Heart right ventricle (tissue), 16 donors: ENCODE measurements at regions not wholly inside any gene's neighbourhood (a gene's known extent, or its start where the extent isn't known, plus 50 kb on each side); places are given as distances from the start of the nearest gene placed in this dataset.

Experiments
- ATAC-seq, 8 donors: fragments of 200-7000 bp; cut with Tn5 transposase; one replicate each; pipeline ENCODE4 v1.9.1; 2020; ENCODE audit warnings: mild to moderate bottlenecking in 8 of 8, moderate library complexity in 8 of 8, moderate number of reproducible peaks in 1 of 8
- DNase-seq, 2 donors: peaks; one replicate each; pipeline ENCODE4 v3.0.0-alpha.2; 2020
- H3K27ac ChIP-seq, 10 donors: fragments of 200-600 bp; sonication (generic) in 2 of 10; one replicate each; pipeline versions ENCODE4 v1.5.0 to v1.8.0; 2020 to 2022; ENCODE audit warnings: mild to moderate bottlenecking in 3 of 10
- H3K27me3 ChIP-seq, 7 donors: fragments of 200-600 bp; one replicate each; pipeline ENCODE4 v1.8.0; 2021 to 2022; ENCODE audit warnings: mild to moderate bottlenecking in 2 of 7
- H3K36me3 ChIP-seq, 9 donors: fragments of 200-600 bp; sonication (generic) in 1 of 9; one replicate each; pipeline versions ENCODE4 v1.5.0 to v1.8.0; 2020 to 2022; ENCODE audit warnings: mild to moderate bottlenecking in 2 of 9
- H3K4me1 ChIP-seq, 9 donors: fragments of 200-600 bp; sonication (generic) in 1 of 9; one replicate each; pipeline versions ENCODE4 v1.5.0 to v1.8.0; 2020 to 2022; ENCODE audit warnings: mild to moderate bottlenecking in 4 of 9
- H3K4me3 ChIP-seq, 10 donors: fragments of 200-600 bp; sonication (generic) in 2 of 10; one replicate each; pipeline versions ENCODE4 v1.5.0 to v1.8.0; 2020 to 2022; ENCODE audit warnings: mild to moderate bottlenecking in 7 of 10, moderate library complexity in 2 of 10
- H3K9me3 ChIP-seq, 11 donors: fragments of 200-600 bp in 10 of 11; sonication (generic) in 2 of 11; one replicate each; pipeline versions ENCODE4 v1.5.0 to v1.8.0; 2013 to 2022; ENCODE audit warnings: mild to moderate bottlenecking in 2 of 11, control low read depth in 1 of 11, moderate library complexity in 1 of 11
- CTCF ChIP-seq, 9 donors: fragments of 200-600 bp; sonication (generic) in 2 of 9; IDR thresholded peaks; one replicate each; pipeline versions ENCODE4 v1.5.0 to v1.8.0; 2021 to 2022; ENCODE audit warnings: antibody characterized with exemption in 9 of 9, mild to moderate bottlenecking in 5 of 9, moderate library complexity in 1 of 9
- WGBS, 2 donors: extraction: QIAGEN DNeasy Blood & Tissue Kit; methylation state at CpG; one replicate each; pipeline ENCODE4 v1.1.7; 2013; ENCODE audit warnings: inconsistent platforms in 1 of 2; 5-methylcytosine and 5-hydroxymethylcytosine counted together
- intact Hi-C, 10 donors: fragments of 100-400 bp; cut with DNase I; formaldehyde crosslinking; loops; one replicate each; pipeline versions ENCODE4 v1.11.1 to v1.14.2; 2022
- donor health status: Arrhythmogenic right ventricular cardiomyopathy.
- donor health status: ischemic (EF 13 %, LVEDD 7.1; RV severe dilation, severe dysfunction).
- donor health status: healthy with polysubstance abuse.
- donor health status: DM: no; HTN: yes; CAD: no.
- donor health status: DM: no; HTN: no; CAD: no.
- donor health status: ischemic (EF 25% LVEDD 6.9; RV normal size, moderate dysfunction).
- donor health status: ischemic (EF 25% LVEDD 5.7; RV mildly dilated, moderate dysfunction).
- donor health status: healthy.
- donor health status: DM: yes; HTN: yes; CAD: no.
- donor health status: Ischemic cardiomyopathy.
- donor health status: ischemic (EF 35%, LVEDD 5.7; RV mildly dilated, moderate dysfunction).
- donor health status: nonischemic (EF 11% LVEDD 7.7; RV severe dilation, severe dysfunction).
- donor health status: DM: yes; HTN: yes; CAD: no.
- donor health status: PGD.
- donor health status: ischemic (EF 29% LVEDD 5.4; RV normal size, mild dysfunction).
- donor health status: nonischemic (EF 23%, LVEDD 6.1; RV moderate dilation, normal function).

- no peak for TF ChIP-seq CTCF (IDR thresholded peaks at IDR 0.05)
- no peaks in the 10 kb centered on the region for H3K36me3 ChIP-seq
- DNase-seq, result no peak
- ATAC-seq, result no peak
- no peak overlapping the region for H3K4me3 ChIP-seq
- H3K4me1 ChIP-seq, result no peaks in the 10 kb centered on the region
- H3K27ac ChIP-seq, result no peak overlapping the region
- intact Hi-C loops, result no loop called here
- H3K9me3 ChIP-seq, result peaks cover 0 to 11% (median 4%) of the 10 kb centered on the region in 11 donors
- no peaks in the 10 kb centered on the region for H3K27me3 ChIP-seq
Measured at GRCh38 chr1:78231894-78232293, 186.1 kb downstream of the GIPC2 start.

DNA sequence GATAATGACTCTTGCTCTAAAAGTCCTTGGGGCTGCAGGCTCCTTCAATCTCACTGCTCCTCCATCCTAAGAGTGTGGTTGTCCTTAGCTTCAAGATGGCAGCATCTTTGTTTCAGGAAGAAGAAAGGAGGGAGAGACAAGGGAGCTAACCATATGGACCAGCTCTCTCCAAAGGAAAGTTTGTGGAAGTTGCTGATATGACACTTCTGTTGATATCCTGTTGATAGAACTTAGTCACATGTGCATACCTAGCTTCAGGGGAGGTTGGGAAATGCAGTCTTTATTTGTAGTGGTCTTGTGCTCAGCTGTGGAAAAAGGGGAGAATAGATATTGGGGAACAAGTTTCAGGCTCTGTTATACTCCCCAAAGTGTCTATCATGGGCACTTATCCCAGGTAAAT, 186.9 kb downstream of the GIPC2 start:
- Histone ChIP-seq H3K4me1 (no peaks in the 10 kb centered on the region), H3K27me3 (no peaks in the 10 kb centered on the region), H3K27ac (no peak overlapping the region), H3K9me3 (peaks cover 0 to 4% (median 0%) of the 10 kb centered on the region in 11 donors), H3K36me3 (no peaks in the 10 kb centered on the region), H3K4me3 (no peak overlapping the region)
- ATAC-seq, result no peak
- DNase-seq, result no peak
- no peak for TF ChIP-seq CTCF (IDR thresholded peaks at IDR 0.05)
- intact Hi-C loops, result no loop called here

DNA sequence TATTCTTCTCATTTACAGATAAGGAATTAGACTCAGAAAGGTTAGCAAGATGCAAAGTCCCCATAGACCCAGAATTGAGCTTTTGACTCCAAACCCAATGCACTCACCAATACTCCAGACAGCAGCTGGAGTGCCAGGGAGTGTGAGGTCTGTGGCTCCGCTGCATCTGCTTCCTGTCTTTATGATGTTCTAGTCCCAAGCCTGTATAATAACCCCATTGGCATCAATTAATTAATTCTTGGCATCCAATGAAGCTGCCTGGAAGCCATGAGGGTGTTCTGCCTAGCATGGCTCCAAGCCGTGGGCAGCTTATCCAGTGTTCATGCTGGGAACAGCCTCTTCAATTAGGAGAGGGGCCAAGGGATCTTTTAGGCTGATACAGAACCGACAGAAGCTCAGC, 188.7 kb downstream of the GIPC2 start:
- H3K4me3 ChIP-seq, result no peak overlapping the region
- no peak overlapping the region for H3K27ac ChIP-seq
- peaks cover 0 to 4% (median 0%) of the 10 kb centered on the region in 11 donors for H3K9me3 ChIP-seq
- no peak for DNase-seq
- intact Hi-C loops, result no loop called here
- no peaks in the 10 kb centered on the region for H3K36me3 ChIP-seq
- 23 to 24% methylated on average over 3 of the region's 3 CpGs for WGBS, 2 donors
- no peaks in the 10 kb centered on the region for H3K27me3 ChIP-seq
- no peak for TF ChIP-seq CTCF (IDR thresholded peaks at IDR 0.05)
- no peak for ATAC-seq
- H3K4me1 ChIP-seq, result no peaks in the 10 kb centered on the region

- H3K4me3 ChIP-seq, result no peak overlapping the region
- DNase-seq (no peak), ATAC-seq (no peak)
- no peaks in the 10 kb centered on the region for H3K36me3 ChIP-seq
- 92 to 93% methylated on average over 1 of the region's 1 CpG for WGBS, 2 donors
- intact Hi-C loops, result no loop called here
- H3K27ac ChIP-seq, result no peak overlapping the region
- H3K9me3 ChIP-seq, result peaks cover 0 to 10% (median 0%) of the 10 kb centered on the region in 11 donors
- no peaks in the 10 kb centered on the region for H3K4me1 ChIP-seq
- no peaks in the 10 kb centered on the region for H3K27me3 ChIP-seq
- TF ChIP-seq CTCF (IDR thresholded peaks at IDR 0.05), result no peak
Measured at GRCh38 chr1:78236716-78237115, 190.9 kb downstream of the GIPC2 start.
